GM19397 (cell line): ENCODE measurements at regions not wholly inside any gene's neighbourhood (a gene's known extent, or its start where the extent isn't known, plus 50 kb on each side); places are given as distances from the start of the nearest gene placed in this dataset.

Experiments used
- ATAC-seq: cut with Tn5 transposase; IDR thresholded peaks from one replicate; pipeline ENCODE4 v1.9.1; 2021; ENCODE audit warnings: mild to moderate bottlenecking, moderate library complexity; ENCODE audit not compliant: unreplicated experiment

DNA sequence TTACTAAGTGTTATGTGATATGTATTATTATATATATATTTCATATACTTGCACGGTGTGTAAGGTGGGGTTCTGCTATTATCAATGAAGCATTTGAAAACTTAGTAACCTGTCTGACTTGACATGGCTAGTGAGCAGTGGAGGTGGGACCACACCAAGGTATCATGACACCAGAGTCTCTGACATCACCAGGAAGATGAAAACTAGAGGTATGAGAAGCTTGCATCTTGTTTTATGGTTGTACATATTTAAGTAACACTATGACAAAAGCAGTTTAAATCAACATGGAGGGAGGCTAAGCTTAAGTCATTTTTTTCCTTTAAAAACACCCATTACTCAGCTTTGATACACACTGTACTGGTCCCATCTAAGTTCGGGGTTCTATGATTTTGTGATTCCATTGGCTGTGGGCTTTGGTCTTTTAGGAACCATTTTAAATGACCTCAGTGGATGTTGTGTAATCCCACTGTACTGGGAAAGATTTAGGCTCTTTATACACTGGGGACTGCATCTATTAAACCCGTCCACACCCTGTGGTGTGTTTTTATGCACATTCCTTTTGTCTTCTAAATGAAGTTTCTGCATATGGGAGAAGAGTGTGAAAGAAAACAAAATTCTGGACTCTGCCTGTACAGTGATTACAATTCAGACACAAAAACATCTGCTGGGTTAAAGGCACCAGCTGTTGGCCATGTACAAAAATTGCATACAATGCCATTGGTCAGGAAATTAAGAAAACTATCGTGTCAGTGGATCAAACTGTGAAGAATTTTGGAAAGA is 570.6 kb downstream of the SPRY1 start:
- ATAC-seq: no peak

GRCh38 chr4:123972031-123972430 is 575.4 kb downstream of the SPRY1 start:
- no peak for ATAC-seq

GRCh38 chr4:123974386-123975149 is 578.0 kb downstream of the SPRY1 start:
- ATAC-seq: no peak

DNA sequence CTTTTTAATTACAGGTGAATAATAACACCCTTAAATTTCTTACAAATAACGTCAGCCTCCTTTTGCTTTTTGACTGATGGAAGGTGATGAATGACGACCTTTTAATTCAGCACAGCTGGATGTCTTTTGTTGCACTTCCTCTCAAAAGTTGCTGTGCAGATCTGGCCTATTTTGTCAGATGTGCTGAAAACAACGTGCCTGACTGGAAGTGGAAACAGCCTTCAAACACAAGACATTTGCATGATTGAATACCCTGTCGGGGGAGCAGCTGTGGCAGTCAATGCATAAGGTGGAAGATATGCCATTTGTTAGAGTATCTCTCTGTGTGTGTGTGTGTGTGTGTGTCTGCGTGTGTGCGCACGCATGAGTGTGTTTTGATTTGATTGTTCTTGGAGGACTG is 579.7 kb downstream of the SPRY1 start:
- no peak for ATAC-seq

DNA sequence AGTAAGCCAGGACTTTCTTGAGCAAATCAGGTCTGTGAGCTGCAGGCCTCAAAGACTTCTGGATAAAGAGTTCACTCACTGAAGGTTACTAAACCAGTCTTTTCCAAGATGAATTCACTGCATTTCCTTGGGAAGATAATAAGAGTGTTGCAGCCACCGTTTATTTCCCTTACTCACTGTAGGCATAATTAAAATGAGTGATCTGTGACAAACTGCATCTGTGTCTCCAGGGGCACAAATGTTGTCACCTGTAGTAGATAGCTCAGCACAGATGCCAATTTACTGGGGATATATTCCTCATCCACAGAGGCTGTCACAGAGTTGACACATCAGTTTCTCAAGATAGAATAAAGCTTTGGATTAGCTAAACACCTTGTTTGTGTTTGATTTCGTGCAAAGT is 580.2 kb downstream of the SPRY1 start:
- no peak for ATAC-seq

DNA sequence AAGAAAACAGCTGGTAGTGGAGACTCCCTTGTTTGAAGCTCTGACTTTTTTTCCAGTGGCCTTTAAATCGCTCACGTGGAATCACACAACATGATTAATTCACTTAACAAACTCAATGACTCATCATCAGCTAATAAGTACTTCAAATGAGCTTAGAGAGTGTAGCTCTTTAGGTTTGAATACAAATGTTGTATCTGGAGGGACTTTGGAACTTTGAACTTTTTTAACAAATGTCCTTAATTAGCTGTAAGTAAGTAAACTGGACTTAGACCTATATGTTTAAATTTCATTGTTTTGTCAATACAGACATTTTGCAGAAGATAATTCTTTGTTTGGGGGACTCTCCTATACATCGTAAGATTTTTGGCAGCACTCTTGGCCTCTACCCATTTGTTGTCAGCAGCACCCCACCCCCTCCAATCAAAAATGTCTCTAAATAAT is 581.1 kb downstream of the SPRY1 start:
- ATAC-seq: no peak

DNA sequence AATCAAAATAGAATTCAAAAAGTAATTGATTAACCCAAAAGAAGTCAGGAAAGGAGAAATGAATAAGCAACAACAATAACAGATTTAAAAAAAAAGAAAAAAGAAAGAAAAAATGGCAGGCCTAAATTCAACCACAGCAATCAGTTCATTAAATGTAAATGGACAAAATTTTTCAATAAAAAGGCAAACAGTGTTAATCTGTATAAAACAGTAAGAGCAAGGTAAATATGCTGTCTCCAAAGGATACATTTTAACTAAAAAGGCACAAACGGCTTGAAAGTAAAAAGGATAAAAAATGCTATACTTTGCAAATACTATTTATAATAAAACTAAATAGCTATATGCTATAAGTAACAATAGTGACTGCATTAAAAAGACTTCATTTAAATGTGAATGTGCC is 582.0 kb downstream of the SPRY1 start:
- ATAC-seq: no peak

DNA sequence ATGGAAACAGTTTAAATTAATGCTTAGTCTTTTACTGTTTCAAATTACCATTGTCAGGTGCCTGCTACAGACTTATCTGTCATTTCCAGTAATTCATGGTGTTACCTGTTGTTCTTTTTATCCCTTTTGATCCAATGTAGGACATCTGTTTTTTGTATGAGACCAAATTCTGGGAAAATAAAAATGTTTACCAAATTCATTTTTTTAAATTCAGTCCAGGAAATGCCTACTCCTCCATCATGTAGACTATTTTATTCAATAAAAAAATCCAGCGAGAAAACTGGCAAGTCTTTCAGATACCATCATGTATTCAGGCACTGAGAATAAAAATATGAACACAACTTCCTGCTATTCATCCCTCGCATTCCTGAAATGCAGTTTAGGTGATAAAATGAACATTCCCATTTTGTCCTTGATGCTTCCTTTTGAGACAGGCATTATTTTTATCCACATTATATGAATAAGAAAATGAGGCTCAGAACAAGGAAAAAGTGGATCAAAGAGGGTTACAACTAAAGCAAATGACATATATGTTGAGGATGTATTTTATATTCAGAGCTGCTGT is 584.2 kb downstream of the SPRY1 start:
- no peak for ATAC-seq

DNA sequence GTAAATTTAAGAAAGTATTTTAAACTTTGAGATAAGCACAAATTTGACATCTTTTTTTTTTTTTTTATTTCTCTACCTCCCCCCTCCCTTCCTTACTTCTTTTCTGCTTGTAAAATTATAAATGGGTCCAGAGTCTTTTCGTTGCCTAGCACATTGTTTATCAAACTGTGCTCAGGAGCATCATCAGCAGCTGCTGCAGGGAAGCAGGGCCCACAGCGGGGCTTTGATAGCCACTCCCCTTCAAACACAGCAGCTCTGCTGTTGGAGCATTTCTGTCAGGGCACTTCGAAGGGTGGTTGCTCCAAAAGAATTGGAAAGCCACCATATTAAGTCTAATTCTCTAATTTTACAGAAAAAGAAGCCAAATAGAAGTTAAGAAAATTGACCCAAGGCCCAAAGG is 588.3 kb downstream of the SPRY1 start:
- no peak for ATAC-seq

DNA sequence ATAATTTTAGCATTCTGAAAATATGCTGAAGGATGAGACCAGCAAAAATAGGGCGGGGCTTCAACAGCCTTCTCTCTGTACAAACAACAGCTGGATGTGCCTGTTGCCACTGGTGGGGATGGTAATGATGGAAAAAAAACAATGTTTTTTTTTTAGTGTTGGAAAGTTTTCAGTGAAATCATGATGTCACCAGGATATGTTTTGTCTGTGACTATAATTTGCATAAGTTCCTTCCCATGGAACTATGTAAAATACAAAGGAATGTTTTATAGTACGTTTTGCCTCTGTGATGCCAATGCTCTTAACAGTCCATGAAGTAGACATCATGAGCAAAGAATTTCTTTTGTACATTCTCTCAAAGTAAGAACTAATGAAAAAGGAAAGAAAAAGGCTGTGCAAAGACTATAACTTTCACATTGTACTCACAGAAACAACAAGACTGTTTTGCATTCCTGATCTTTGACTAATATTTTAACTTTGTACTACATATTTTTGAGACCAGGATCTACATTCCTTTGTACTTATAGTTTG is 589.7 kb downstream of the SPRY1 start:
- no peak for ATAC-seq

DNA sequence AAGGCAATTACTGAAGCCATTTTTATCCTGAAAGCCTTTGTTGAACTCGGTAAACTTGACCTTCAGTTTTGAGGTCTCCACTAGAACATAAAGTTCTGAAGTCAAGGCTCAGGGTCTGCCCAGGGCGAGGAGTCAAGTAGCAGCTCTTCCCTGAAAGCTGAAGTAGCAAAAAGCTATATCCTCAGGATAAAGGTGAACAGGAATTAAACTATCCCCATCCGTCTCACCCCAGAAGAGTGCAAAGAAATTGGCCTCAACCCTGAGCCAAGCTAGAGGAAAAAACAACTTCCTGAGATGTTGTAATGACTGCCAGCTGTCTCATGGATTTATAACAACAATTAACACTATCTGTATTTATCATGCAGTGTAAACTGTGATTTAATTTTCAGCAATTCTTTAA is 590.8 kb downstream of the SPRY1 start:
- ATAC-seq: no peak

DNA sequence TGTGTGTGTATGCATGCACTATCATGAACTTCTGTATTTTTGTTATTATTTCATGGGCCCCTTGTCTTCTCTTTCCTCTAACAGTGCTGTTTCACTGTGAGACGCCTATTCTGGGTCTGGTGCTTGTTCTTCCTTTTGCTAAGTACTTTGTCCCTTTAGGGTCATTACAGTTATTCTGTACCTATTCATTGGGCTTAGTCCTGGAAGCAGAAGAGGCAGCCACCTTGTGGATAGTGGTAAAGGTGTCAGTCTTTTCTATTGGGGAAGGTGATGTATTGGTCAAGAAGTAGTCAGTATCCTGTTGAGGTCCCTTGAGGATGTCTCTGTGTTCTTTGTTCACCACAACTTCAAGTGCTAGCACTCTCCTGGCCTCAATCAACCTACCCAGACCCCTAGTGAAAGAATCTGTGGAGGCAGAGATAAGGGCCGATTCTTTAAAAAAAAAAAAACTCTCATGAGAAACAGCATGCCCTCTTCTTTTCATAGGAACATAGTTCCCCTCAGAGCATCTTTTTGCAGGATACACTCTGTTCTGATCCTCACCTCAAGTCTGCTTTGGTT is 593.8 kb downstream of the SPRY1 start:
- no peak for ATAC-seq

- no peak for ATAC-seq
These were observed 598.3 kb downstream of the SPRY1 start for GRCh38 chr4:123994917-123995316.

DNA sequence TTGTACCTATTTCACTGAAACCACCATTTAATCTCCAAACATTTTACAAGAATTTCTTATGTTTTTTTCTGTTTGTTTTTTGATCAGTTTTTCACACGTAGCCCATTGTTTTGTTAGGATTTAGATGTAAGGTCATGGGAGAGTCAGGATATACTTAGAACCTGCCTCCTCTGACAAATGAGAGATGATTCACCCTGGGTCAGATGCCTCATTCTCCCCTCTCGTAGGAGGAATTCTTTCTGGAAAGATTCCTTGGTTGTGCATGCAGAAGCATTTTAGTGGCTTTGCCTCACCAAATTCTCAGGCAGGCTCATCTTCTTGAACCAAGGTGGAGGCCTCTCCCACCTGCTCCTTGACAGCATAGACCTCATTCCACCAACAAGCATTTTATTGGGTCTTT is 599.3 kb downstream of the SPRY1 start:
- ATAC-seq: no peak

DNA sequence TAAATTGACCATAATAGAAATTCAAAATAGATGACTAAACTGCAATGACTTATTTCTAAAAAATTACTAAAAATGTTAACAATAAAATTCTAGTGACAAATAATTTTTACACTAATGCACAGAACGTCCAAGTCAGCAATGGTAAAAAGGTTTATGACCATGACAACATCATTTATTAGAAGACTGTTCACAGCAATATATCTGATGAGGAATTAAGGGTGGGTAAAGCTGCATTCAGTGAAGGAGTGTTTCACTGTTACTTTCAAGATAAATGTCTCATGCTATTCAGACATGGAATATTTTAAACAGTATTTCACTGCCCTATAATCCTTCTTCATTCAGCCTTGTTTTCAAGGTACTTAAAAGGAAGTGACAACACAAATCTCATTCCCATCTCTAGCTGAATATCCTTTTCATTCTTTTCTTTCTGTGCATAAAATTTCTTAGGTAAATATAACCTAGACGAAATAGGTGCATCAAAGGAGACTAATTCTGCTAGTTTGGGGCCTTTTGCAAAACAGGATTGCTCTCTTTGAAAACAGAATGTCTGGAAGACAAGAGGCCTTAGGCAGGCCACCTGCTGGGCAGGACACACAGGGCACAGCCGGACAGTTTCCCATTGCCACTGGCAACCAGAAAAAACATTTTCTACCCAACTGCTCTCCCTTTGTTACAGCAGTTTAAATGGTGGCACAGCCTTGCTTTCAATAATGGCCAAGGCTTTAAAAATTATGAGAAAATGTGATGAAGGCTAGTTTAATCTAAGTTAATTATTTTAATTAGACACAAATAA is 600.3 kb downstream of the SPRY1 start:
- no peak for ATAC-seq

GRCh38 chr4:123997776-123998449 is 601.3 kb downstream of the SPRY1 start:
- no peak for ATAC-seq

DNA sequence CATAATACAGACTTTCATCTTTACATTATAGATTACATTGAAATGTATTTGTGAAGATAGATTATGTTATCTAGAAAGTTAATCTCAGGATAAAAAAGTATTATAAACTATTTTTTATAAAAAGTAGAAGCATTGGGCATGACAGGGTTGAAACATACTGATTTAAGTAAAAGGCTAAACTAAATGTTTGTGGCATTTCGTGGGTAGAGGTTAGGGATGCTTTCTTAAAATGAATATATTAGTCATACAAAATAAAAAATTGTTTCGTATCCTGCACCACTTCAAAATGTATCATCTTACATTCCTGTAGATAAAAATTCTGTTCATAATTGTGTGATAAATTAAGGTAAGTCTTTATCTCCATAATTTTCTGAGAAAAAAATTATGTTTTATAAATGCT is 603.6 kb downstream of the SPRY1 start:
- ATAC-seq: no peak

DNA sequence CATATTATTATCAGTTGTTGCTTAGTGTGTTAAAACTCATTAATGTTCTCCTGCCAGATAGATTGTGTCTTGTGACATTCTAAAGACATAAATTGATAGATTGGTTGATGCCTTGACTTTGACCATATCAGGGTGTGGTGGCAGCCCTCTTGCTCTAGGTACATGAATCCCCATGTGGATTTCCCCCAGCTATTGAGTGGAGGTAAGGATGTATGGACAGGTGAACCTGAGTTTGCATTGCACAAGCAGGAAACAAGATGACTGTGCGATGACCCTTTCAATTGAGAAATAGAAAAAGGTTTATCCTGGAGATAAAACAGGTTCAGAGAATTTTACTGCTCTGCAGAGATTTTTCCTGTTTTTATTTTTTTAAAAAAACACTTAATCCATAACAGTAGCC is 619.2 kb downstream of the SPRY1 start:
- ATAC-seq: no peak

- no peak for ATAC-seq
These were observed 620.7 kb downstream of the SPRY1 start for GRCh38 chr4:124017185-124017785.
